SK-N-SH (cell line): ENCODE measurements at regions not wholly inside any gene's neighbourhood (a gene's known extent, or its start where the extent isn't known, plus 50 kb on each side); places are given as distances from the start of the nearest gene placed in this dataset.

Experiments
- CTCF ChIA-PET: fragments of 300-600, 350-600 bp; formaldehyde crosslinking; extraction: SDS; loops from one replicate; lab custom pipeline; 2021; lab: Yijun Ruan, JAX
- POLR2A ChIA-PET: fragments of 350-600 bp; sonication (Branson Sonifier 250); formaldehyde crosslinking; extraction: SDS; loops from one replicate; lab custom pipeline; 2020; ENCODE audit warnings: antibody characterized with exemption, inconsistent platforms; lab: Yijun Ruan, JAX
- DNase-seq: peaks from one replicate; pipeline ENCODE4 v3.0.0; 2012
- H2AFZ ChIP-seq: fragments of 200-600 bp; sonication (generic); 2 replicates; pipeline ENCODE4 v1.8.1; 2016; ENCODE audit warnings: antibody characterized with exemption, mild to moderate bottlenecking, low read depth
- H3F3A ChIP-seq: fragments of 200-600 bp; sonication (generic); replicated peaks from 2 replicates; pipeline ENCODE3; 2016; ENCODE audit warnings: antibody characterized with exemption, mild to moderate bottlenecking; ENCODE audit not compliant: insufficient read depth
- H3K27ac ChIP-seq, 2 experiments: fragments of 200-500 bp in 1 of 2; fragments of 200-600 bp in 1 of 2; sonication (Bioruptor generic) in 1 of 2; sonication (generic), shearing (Covaris generic) in 1 of 2; 2 replicates each; pipeline versions ENCODE4 v1.5.1 to v1.6.1; 2014 to 2016; ENCODE audit warnings: low read depth in 2 of 2, inconsistent platforms in 1 of 2, low read length in 1 of 2, mild to moderate bottlenecking in 1 of 2, mixed read lengths in 1 of 2
- H3K27me3 ChIP-seq: fragments of 200-600 bp; sonication (generic), shearing (Covaris generic); 2 replicates; pipeline ENCODE4 v1.6.1; 2016; ENCODE audit warnings: mixed run types; ENCODE audit not compliant: insufficient read depth
- H3K36me3 ChIP-seq, 2 experiments: fragments of 200-500 bp in 1 of 2; fragments of 200-600 bp in 1 of 2; sonication (Bioruptor generic) in 1 of 2; sonication (generic) in 1 of 2; replicated peaks in 1 of 2; 2 replicates each; pipeline versions ENCODE3 to v1.5.1; 2014 to 2016; ENCODE audit warnings: low read length in 1 of 2, mild to moderate bottlenecking in 1 of 2; ENCODE audit not compliant: insufficient read depth in 2 of 2, control insufficient read depth in 1 of 2
- H3K4me1 ChIP-seq, 2 experiments: fragments of 200-500 bp in 1 of 2; fragments of 200-600 bp in 1 of 2; sonication (Bioruptor generic) in 1 of 2; sonication (generic), shearing (Covaris generic) in 1 of 2; 2 replicates each; pipeline versions ENCODE4 v1.5.1 to v1.6.1; 2014 to 2016; ENCODE audit warnings: low read depth in 1 of 2, low read length in 1 of 2, mixed run types in 1 of 2; ENCODE audit not compliant: insufficient read depth in 2 of 2, control insufficient read depth in 1 of 2
- H3K4me2 ChIP-seq: fragments of 200-600 bp; sonication (generic), shearing (Covaris generic); 2 replicates; pipeline ENCODE4 v1.6.1; 2017; ENCODE audit warnings: mixed run types
- H3K4me3 ChIP-seq, 2 experiments: fragments of 200-500 bp in 1 of 2; fragments of 200-600 bp in 1 of 2; sonication (Bioruptor generic) in 1 of 2; sonication (generic), shearing (Covaris generic) in 1 of 2; 2 replicates each; pipeline versions ENCODE4 v1.5.1 to v1.8.1; 2014 to 2016; ENCODE audit warnings: low read depth in 2 of 2, inconsistent platforms in 1 of 2, low read length in 1 of 2, mild to moderate bottlenecking in 1 of 2, mixed read lengths in 1 of 2, moderate library complexity in 1 of 2
- H3K79me2 ChIP-seq: fragments of 200-600 bp; sonication (generic); 2 replicates; pipeline ENCODE4 v1.8.1; 2017; ENCODE audit warnings: mild to moderate bottlenecking; ENCODE audit not compliant: insufficient read depth
- H3K9ac ChIP-seq: fragments of 200-600 bp; sonication (generic); 2 replicates; pipeline ENCODE4 v1.6.1; 2017; ENCODE audit warnings: mixed run types
- H3K9me2 ChIP-seq: fragments of 200-600 bp; sonication (generic); 2 replicates; pipeline ENCODE4 v1.6.1; 2017; ENCODE audit warnings: mixed run types
- H3K9me3 ChIP-seq: fragments of 200-600 bp; sonication (generic); 2 replicates; pipeline ENCODE4 v1.6.1; 2017; ENCODE audit warnings: mixed run types, mild to moderate bottlenecking, moderate library complexity
- H4K20me1 ChIP-seq: fragments of 200-600 bp; sonication (generic); 2 replicates; pipeline ENCODE4 v1.6.1; 2017; ENCODE audit warnings: mild to moderate bottlenecking, mixed run types; ENCODE audit not compliant: insufficient read depth
- CTCF ChIP-seq: fragments of 200-600 bp; sonication (generic); IDR thresholded peaks from 2 replicates; pipeline ENCODE4 v1.6.1; 2017; ENCODE audit warnings: antibody characterized with exemption, mild to moderate bottlenecking, moderate library complexity
- FOXJ3 ChIP-seq: sonication (generic); formaldehyde crosslinking; IDR thresholded peaks from 2 replicates; pipeline ENCODE4 v1.5.1; 2020; ENCODE audit warnings: mild to moderate bottlenecking, missing genetic modification reagents
- GABPA ChIP-seq: IDR thresholded peaks from 2 replicates; pipeline ENCODE4 v1.4.0; 2012; ENCODE audit warnings: low read depth, mild to moderate bottlenecking
- IRF3 ChIP-seq: fragments of 150-350 bp; IDR thresholded peaks from 2 replicates; pipeline ENCODE4 v1.6.1; 2016; ENCODE audit warnings: mild to moderate bottlenecking, low read depth, low read length
- MXI1 ChIP-seq: IDR thresholded peaks from 2 replicates; pipeline ENCODE4 v1.6.1; 2012; ENCODE audit warnings: mild to moderate bottlenecking, low read depth, low read length, improper control_type of control experiment
- NFIC ChIP-seq: IDR thresholded peaks from 2 replicates; pipeline ENCODE4 v1.4.0; 2012; ENCODE audit warnings: borderline replicate concordance
- PBX3 ChIP-seq: IDR thresholded peaks from 2 replicates; pipeline ENCODE4; 2012
- RCOR1 ChIP-seq: fragments of 150-350 bp; IDR thresholded peaks from 2 replicates; pipeline ENCODE4 v1.6.1; 2017; ENCODE audit warnings: antibody characterized with exemption, low read length
- REST ChIP-seq: IDR thresholded peaks from 2 replicates; pipeline ENCODE4 v1.6.1; 2012; ENCODE audit warnings: mild to moderate bottlenecking, low read depth, low read length, moderate library complexity
- RFX5 ChIP-seq: IDR thresholded peaks from 2 replicates; pipeline ENCODE4 v1.6.1; 2012; ENCODE audit warnings: mild to moderate bottlenecking, improper control_type of control experiment, low read length
- SIN3A ChIP-seq: IDR thresholded peaks from 2 replicates; pipeline ENCODE4 v1.6.1; 2012; ENCODE audit warnings: low read depth, mild to moderate bottlenecking, low read length, moderate library complexity, borderline replicate concordance
- USF1 ChIP-seq: IDR thresholded peaks from 2 replicates; pipeline ENCODE4 v1.4.0; 2012; ENCODE audit warnings: low read depth, borderline replicate concordance
- YY1 ChIP-seq: IDR thresholded peaks from 2 replicates; pipeline ENCODE4 v1.4.0; 2012; ENCODE audit warnings: low read depth, mild to moderate bottlenecking
- ZBTB33 ChIP-seq: IDR thresholded peaks from 2 replicates; pipeline ENCODE4 v1.4.0; 2012; ENCODE audit warnings: low read depth, borderline replicate concordance
- WGBS: methylation state at CpG from one replicate; pipeline ENCODE4 v1.1.6; 2017; ENCODE audit warnings: low lambda C conversion rate; 5-methylcytosine and 5-hydroxymethylcytosine counted together

- H4K20me1 ChIP-seq, result no peaks in the 10 kb centered on the region
- peaks cover 4% of the 10 kb centered on the region in 2 experiments; a peak in 3 of 4 replicates for H3K4me1 ChIP-seq
- no peak overlapping the region for H3K4me3 ChIP-seq
- no peak for TF ChIP-seq YY1
- TF ChIP-seq REST, result no peak
- TF ChIP-seq CTCF, result no peak
- TF ChIP-seq IRF3, result no peak
- no peak for TF ChIP-seq RCOR1
- no peak for TF ChIP-seq RFX5
- no peak for TF ChIP-seq USF1
- no peak for TF ChIP-seq SIN3A
- no peak for TF ChIP-seq PBX3
- no peak for TF ChIP-seq NFIC
- no peak for TF ChIP-seq GABPA
- no peak for TF ChIP-seq ZBTB33
- TF ChIP-seq MXI1, result no peak
- no peak for TF ChIP-seq FOXJ3
- no peaks in the 10 kb centered on the region for H3K9me3 ChIP-seq
- ChIA-PET CTCF (no interaction called here), POLR2A (no interaction called here)
- no peaks in the 10 kb centered on the region for H3K27me3 ChIP-seq
- H3K4me2 ChIP-seq, result no peak overlapping the region
- no peaks in the 10 kb centered on the region for H3K36me3 ChIP-seq
- no peak overlapping the region for H3K9ac ChIP-seq
- H3K79me2 ChIP-seq, result no peaks in the 10 kb centered on the region
- peaks cover 4% of the 10 kb centered on the region for H3F3A ChIP-seq
- H3K9me2 ChIP-seq, result no peaks in the 10 kb centered on the region
- H2AFZ ChIP-seq, result no peak overlapping the region
- no peak for DNase-seq
- H3K27ac ChIP-seq, result no peak overlapping the region
- 97% methylated on average over 2 of the region's 2 CpGs for WGBS
These were observed 428.0 kb downstream of the PLPP3 start for GRCh38 chr1:56151402-56151801.
